Nucleus accumbens (tissue), 56 donors: ENCODE measurements at regions not wholly inside any gene's neighbourhood (a gene's known extent, or its start where the extent isn't known, plus 50 kb on each side); places are given as distances from the start of the nearest gene placed in this dataset.
"Not testable (repeated sequence)": the region's sequence is repeated elsewhere in the genome, so short reads cannot be mapped to it uniquely, and the experiment has no call there.

ENCODE experiments used
- DNase-seq, 56 donors: peaks; one replicate each; lab custom pipeline; 2025; lab: John Stamatoyannopoulos, UW

- DNase-seq = no peak
These were observed 1087.6 kb upstream of the CITED2 start for GRCh38 chr6:140462076-140462452.

GRCh38 chr6:140460267-140460666 lies 1085.8 kb upstream of the CITED2 start:
- no peak for DNase-seq

GRCh38 chr6:140459209-140459608 lies 1084.8 kb upstream of the CITED2 start:
- no peak for DNase-seq

GRCh38 chr6:140446241-140446640 lies 1071.8 kb upstream of the CITED2 start:
- DNase-seq = no peak

GRCh38 chr6:140445474-140446004 lies 1071.1 kb upstream of the CITED2 start:
- DNase-seq = no peak

- not testable (repeated sequence) for DNase-seq
These were observed 1068.7 kb upstream of the CITED2 start for GRCh38 chr6:140443112-140443511.

- peak in 12 of 56 donors; percentile 1 to 24 (median 8) for DNase-seq
These were observed 1066.8 kb upstream of the CITED2 start for GRCh38 chr6:140441256-140441655.

GRCh38 chr6:140440223-140440835 lies 1065.9 kb upstream of the CITED2 start:
- DNase-seq = no peak

GRCh38 chr6:140438346-140438735 lies 1063.9 kb upstream of the CITED2 start:
- no peak for DNase-seq

- DNase-seq = no peak
These were observed 1063.3 kb upstream of the CITED2 start for GRCh38 chr6:140437619-140438345.

GRCh38 chr6:140436023-140436811 lies 1061.8 kb upstream of the CITED2 start:
- no peak for DNase-seq

- DNase-seq = no peak
These were observed 1060.3 kb upstream of the CITED2 start for GRCh38 chr6:140434761-140435160.

GRCh38 chr6:140433072-140433471 lies 1058.6 kb upstream of the CITED2 start:
- no peak for DNase-seq

- no peak for DNase-seq
These were observed 1053.4 kb upstream of the CITED2 start for GRCh38 chr6:140427842-140428241.

- no peak for DNase-seq
These were observed 1040.6 kb upstream of the CITED2 start for GRCh38 chr6:140414966-140415620.

- no peak for DNase-seq
These were observed 1028.6 kb upstream of the CITED2 start for GRCh38 chr6:140403020-140403419.

GRCh38 chr6:140401761-140402160 lies 1027.3 kb upstream of the CITED2 start:
- no peak for DNase-seq

- DNase-seq = no peak
These were observed 1023.6 kb upstream of the CITED2 start for GRCh38 chr6:140398076-140398475.

- no peak for DNase-seq
These were observed 1022.7 kb upstream of the CITED2 start for GRCh38 chr6:140397106-140397505.

GRCh38 chr6:140393665-140394540 lies 1019.5 kb upstream of the CITED2 start:
- no peak for DNase-seq
